Mesendoderm (in vitro differentiated cells): ENCODE measurements at regions not wholly inside any gene's neighbourhood (a gene's known extent, or its start where the extent isn't known, plus 50 kb on each side); places are given as distances from the start of the nearest gene placed in this dataset.

Experiments used
- DNase-seq: peaks from one replicate; pipeline ENCODE4 v3.0.0; 2013
- H2AK5ac ChIP-seq: 2 replicates; pipeline ENCODE4 v1.6.1; 2013; ENCODE audit warnings: low read length, inconsistent platforms
- H2BK120ac ChIP-seq: 2 replicates; pipeline ENCODE4 v1.6.1; 2013; ENCODE audit warnings: low read depth, mild to moderate bottlenecking, low read length, moderate library complexity, mixed read lengths
- H2BK15ac ChIP-seq: replicated peaks from 2 replicates; pipeline ENCODE4 v1.6.1; 2013; ENCODE audit warnings: low read depth, mild to moderate bottlenecking, moderate library complexity
- H2BK5ac ChIP-seq: 2 replicates; pipeline ENCODE4 v1.6.1; 2013; ENCODE audit warnings: low read length, inconsistent platforms
- H3K18ac ChIP-seq: 2 replicates; pipeline ENCODE4 v1.6.1; 2013; ENCODE audit warnings: mild to moderate bottlenecking, low read length, mixed read lengths
- H3K23ac ChIP-seq: one replicate; pipeline ENCODE4 v1.6.1; 2013; ENCODE audit warnings: low read length
- H3K27ac ChIP-seq: 2 replicates; pipeline ENCODE4 v1.5.1; 2013; ENCODE audit warnings: low read depth, mild to moderate bottlenecking, inconsistent platforms, low read length, moderate library complexity
- H3K27me3 ChIP-seq: 2 replicates; pipeline ENCODE4 v1.6.1; 2013; ENCODE audit warnings: low read length, control low read depth, mild to moderate bottlenecking, inconsistent platforms; ENCODE audit not compliant: insufficient read depth, poor library complexity
- H3K36me3 ChIP-seq: 2 replicates; pipeline ENCODE4 v1.6.1; 2013; ENCODE audit warnings: low read length, inconsistent platforms; ENCODE audit not compliant: control insufficient read depth, insufficient read depth
- H3K4ac ChIP-seq: one replicate; pipeline ENCODE4 v1.6.1; 2013; ENCODE audit warnings: low read depth, mild to moderate bottlenecking, low read length, moderate library complexity
- H3K4me1 ChIP-seq: 2 replicates; pipeline ENCODE4 v1.6.1; 2013; ENCODE audit warnings: low read depth, low read length, inconsistent platforms; ENCODE audit not compliant: control insufficient read depth
- H3K4me2 ChIP-seq: 2 replicates; pipeline ENCODE4 v1.6.1; 2013; ENCODE audit warnings: low read length
- H3K4me3 ChIP-seq: 2 replicates; pipeline ENCODE4 v1.5.1; 2013; ENCODE audit warnings: mild to moderate bottlenecking, low read length
- H3K56ac ChIP-seq: one replicate; pipeline ENCODE4 v1.6.1; 2013; ENCODE audit warnings: low read length
- H3K79me1 ChIP-seq: 2 replicates; pipeline ENCODE4 v1.6.1; 2013; ENCODE audit warnings: low read length, inconsistent platforms
- H3K79me2 ChIP-seq: 2 replicates; pipeline ENCODE4 v1.6.1; 2013; ENCODE audit warnings: mild to moderate bottlenecking, low read length; ENCODE audit not compliant: control insufficient read depth, insufficient read depth
- H3K9ac ChIP-seq: 2 replicates; pipeline ENCODE4 v1.6.1; 2013; ENCODE audit warnings: low read length, inconsistent platforms
- H4K5ac ChIP-seq: one replicate; pipeline ENCODE4 v1.6.1; 2013; ENCODE audit warnings: low read length
- H4K8ac ChIP-seq: one replicate; pipeline ENCODE4 v1.6.1; 2013; ENCODE audit warnings: low read depth, mild to moderate bottlenecking, control low read depth, low read length, moderate library complexity
- WGBS: extraction: QIAGEN DNeasy Blood & Tissue Kit; methylation state at CpG from one replicate; pipeline ENCODE4 v1.1.7; 2013; ENCODE audit warnings: low lambda C conversion rate, missing lambda C conversion rate; ENCODE audit not compliant: insufficient coverage; ENCODE audit errors: extremely low coverage; 5-methylcytosine and 5-hydroxymethylcytosine counted together

GRCh38 chr2:235360446-235360845 is 133.4 kb upstream of the AGAP1 start:
- Histone ChIP-seq H2BK5ac (no peak overlapping the region), H3K79me1 (no peaks in the 10 kb centered on the region), H3K9ac (no peak overlapping the region), H3K56ac (no peak overlapping the region), H4K8ac (no peak overlapping the region), H3K4ac (no peak overlapping the region), H3K79me2 (no peaks in the 10 kb centered on the region), H4K5ac (no peak overlapping the region), H3K4me2 (no peak overlapping the region), H2BK120ac (no peak overlapping the region), H3K4me1 (no peaks in the 10 kb centered on the region), H3K23ac (no peak overlapping the region), H2AK5ac (no peak overlapping the region), H3K36me3 (no peaks in the 10 kb centered on the region), H3K4me3 (no peak overlapping the region), H2BK15ac (no peak overlapping the region), H3K27me3 (no peaks in the 10 kb centered on the region), H3K18ac (no peak overlapping the region), H3K27ac (no peak overlapping the region)
- no peak for DNase-seq
- no CpG with 5 or more reads among the region's 4 CpGs for WGBS

GRCh38 chr2:235365743-235366142 is 128.1 kb upstream of the AGAP1 start:
- Histone ChIP-seq H4K8ac (no peak overlapping the region), H3K79me2 (no peaks in the 10 kb centered on the region), H3K23ac (no peak overlapping the region), H3K27me3 (no peaks in the 10 kb centered on the region), H2BK5ac (no peak overlapping the region), H3K18ac (no peak overlapping the region), H3K4me1 (no peaks in the 10 kb centered on the region), H3K4me2 (no peak overlapping the region), H2BK120ac (no peak overlapping the region), H3K4me3 (no peak overlapping the region), H3K9ac (no peak overlapping the region), H3K27ac (no peak overlapping the region), H3K36me3 (no peaks in the 10 kb centered on the region), H2AK5ac (no peak overlapping the region), H4K5ac (no peak overlapping the region), H2BK15ac (no peak overlapping the region), H3K56ac (no peak overlapping the region), H3K4ac (no peak overlapping the region), H3K79me1 (no peaks in the 10 kb centered on the region)
- no peak for DNase-seq
- no CpG with 5 or more reads among the region's 4 CpGs for WGBS

DNA sequence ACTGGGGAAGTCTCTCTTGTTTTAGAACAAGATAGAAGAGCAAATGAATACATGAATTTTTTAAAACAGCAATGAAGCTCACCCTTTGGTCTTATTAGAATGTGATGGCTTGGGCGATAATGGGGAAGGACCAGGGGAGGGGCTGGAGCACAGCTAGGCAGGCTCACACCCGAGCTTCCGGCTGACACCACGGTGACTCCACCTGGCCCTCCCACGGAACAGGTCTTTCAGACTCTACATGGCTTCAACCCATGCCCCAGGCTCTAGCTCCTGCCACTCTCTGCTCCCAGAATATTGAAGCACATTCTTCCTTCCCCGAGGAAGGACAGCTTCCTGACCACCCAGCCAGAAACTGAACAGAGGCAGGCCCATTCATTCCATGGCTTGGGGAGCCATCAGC is 127.5 kb upstream of the AGAP1 start:
- Histone ChIP-seq H3K4me2 (no peak overlapping the region), H3K36me3 (no peaks in the 10 kb centered on the region), H3K79me2 (no peaks in the 10 kb centered on the region), H3K18ac (no peak overlapping the region), H3K4ac (no peak overlapping the region), H3K27me3 (no peaks in the 10 kb centered on the region), H4K5ac (no peak overlapping the region), H4K8ac (no peak overlapping the region), H2BK120ac (no peak overlapping the region), H3K9ac (no peak overlapping the region), H3K56ac (no peak overlapping the region), H2BK15ac (no peak overlapping the region), H2BK5ac (no peak overlapping the region), H3K23ac (no peak overlapping the region), H2AK5ac (no peak overlapping the region), H3K4me1 (no peaks in the 10 kb centered on the region), H3K27ac (no peak overlapping the region), H3K4me3 (no peak overlapping the region), H3K79me1 (no peaks in the 10 kb centered on the region)
- DNase-seq = no peak
- no CpG with 5 or more reads among the region's 6 CpGs for WGBS

GRCh38 chr2:235366807-235367206 is 127.0 kb upstream of the AGAP1 start:
- Histone ChIP-seq H3K4me3 (no peak overlapping the region), H3K27me3 (no peaks in the 10 kb centered on the region), H2BK15ac (no peak overlapping the region), H3K56ac (no peak overlapping the region), H3K79me1 (no peaks in the 10 kb centered on the region), H3K18ac (no peak overlapping the region), H4K8ac (no peak overlapping the region), H3K4me2 (no peak overlapping the region), H3K23ac (no peak overlapping the region), H3K79me2 (no peaks in the 10 kb centered on the region), H2BK120ac (no peak overlapping the region), H3K4me1 (no peaks in the 10 kb centered on the region), H2BK5ac (no peak overlapping the region), H2AK5ac (no peak overlapping the region), H3K27ac (no peak overlapping the region), H3K9ac (no peak overlapping the region), H3K4ac (no peak overlapping the region), H3K36me3 (no peaks in the 10 kb centered on the region), H4K5ac (no peak overlapping the region)
- DNase-seq = no peak
- WGBS = no CpG with 5 or more reads among the region's 8 CpGs

DNA sequence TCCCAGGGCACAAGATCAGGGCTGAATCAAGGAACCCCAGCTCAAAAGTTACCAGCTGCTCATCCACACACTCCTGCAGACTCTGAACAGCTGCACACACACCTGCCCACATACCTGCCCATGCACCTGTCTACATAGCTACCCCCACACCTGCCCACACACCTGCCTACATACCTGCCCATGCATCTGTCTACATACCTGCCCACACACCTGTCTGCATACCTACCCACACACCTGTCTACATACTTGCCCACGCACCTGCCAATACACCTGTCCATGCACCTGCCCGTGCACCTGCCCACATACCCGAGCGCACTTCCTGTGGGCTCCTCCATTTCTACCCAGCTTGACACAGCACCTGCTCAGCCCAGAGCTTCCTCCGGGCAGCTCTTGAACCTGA is 122.8 kb upstream of the AGAP1 start:
- Histone ChIP-seq H4K8ac (no peak overlapping the region), H3K4ac (no peak overlapping the region), H3K4me2 (no peak overlapping the region), H3K4me3 (no peak overlapping the region), H3K4me1 (no peaks in the 10 kb centered on the region), H2AK5ac (no peak overlapping the region), H3K79me2 (no peaks in the 10 kb centered on the region), H2BK15ac (no peak overlapping the region), H3K23ac (no peak overlapping the region), H2BK5ac (no peak overlapping the region), H3K9ac (no peak overlapping the region), H3K36me3 (no peaks in the 10 kb centered on the region), H3K18ac (no peak overlapping the region), H3K27me3 (no peaks in the 10 kb centered on the region), H3K56ac (no peak overlapping the region), H2BK120ac (no peak overlapping the region), H3K27ac (no peak overlapping the region), H3K79me1 (no peaks in the 10 kb centered on the region), H4K5ac (no peak overlapping the region)
- no peak for DNase-seq
- no CpG with 5 or more reads among the region's 5 CpGs for WGBS

DNA sequence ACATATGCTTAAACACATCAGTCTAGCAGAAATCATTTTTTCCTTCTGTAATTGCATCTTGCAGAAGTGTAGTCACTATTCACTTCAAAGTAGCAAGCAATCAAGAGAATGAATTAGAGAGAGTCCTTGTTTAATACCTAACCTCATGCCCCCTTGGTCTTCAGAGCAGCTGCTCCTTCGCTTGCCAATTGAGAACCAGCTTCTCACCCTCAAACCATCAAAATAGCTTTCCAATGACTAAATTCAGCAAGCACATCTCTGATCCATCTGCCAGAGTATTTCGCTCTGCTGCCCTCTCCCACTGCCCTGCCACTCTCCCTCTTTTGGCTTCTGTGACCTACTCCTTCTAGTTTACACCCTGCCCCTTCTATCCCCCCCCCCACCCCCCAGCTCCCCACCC is 120.7 kb upstream of the AGAP1 start:
- Histone ChIP-seq H2AK5ac (no peak overlapping the region), H4K5ac (no peak overlapping the region), H3K56ac (no peak overlapping the region), H3K27me3 (no peaks in the 10 kb centered on the region), H3K18ac (no peak overlapping the region), H3K79me1 (no peaks in the 10 kb centered on the region), H3K27ac (no peak overlapping the region), H3K4me3 (no peak overlapping the region), H3K79me2 (no peaks in the 10 kb centered on the region), H3K23ac (no peak overlapping the region), H3K4me1 (no peaks in the 10 kb centered on the region), H2BK5ac (no peak overlapping the region), H2BK120ac (no peak overlapping the region), H3K9ac (no peak overlapping the region), H3K4me2 (no peak overlapping the region), H4K8ac (no peak overlapping the region), H3K36me3 (no peaks in the 10 kb centered on the region), H3K4ac (no peak overlapping the region), H2BK15ac (no peak overlapping the region)
- no CpG with 5 or more reads among the region's 2 CpGs for WGBS
- no peak for DNase-seq
